GM12891 (cell line): ENCODE measurements at regions not wholly inside any gene's neighbourhood (a gene's known extent, or its start where the extent isn't known, plus 50 kb on each side); places are given as distances from the start of the nearest gene placed in this dataset.

Experiments used
- POLR2AphosphoS5 ChIP-seq: IDR thresholded peaks from 2 replicates; pipeline ENCODE4 v1.6.1; 2011; ENCODE audit warnings: low read depth, low read length, control low read depth
- SPI1 ChIP-seq: IDR thresholded peaks from 2 replicates; pipeline ENCODE4 v1.6.1; 2011; ENCODE audit warnings: low read depth, low read length, control low read depth
- TAF1 ChIP-seq: IDR thresholded peaks from 2 replicates; pipeline ENCODE4 v1.6.1; 2011; ENCODE audit warnings: low read depth, low read length, control low read depth

GRCh38 chr2:175312137-175312536 lies 130.6 kb upstream of the ATP5MC3 start:
- TF ChIP-seq SPI1 (no peak), TAF1 (no peak), POLR2AphosphoS5 (no peak)
